CD14-positive monocyte (primary cell): ENCODE measurements at regions not wholly inside any gene's neighbourhood (a gene's known extent, or its start where the extent isn't known, plus 50 kb on each side); places are given as distances from the start of the nearest gene placed in this dataset.

Source experiments
- DNase-seq, 3 donors: peaks; one replicate each; pipeline ENCODE4 v3.0.0-alpha.2; 2011 to 2022
- H2AFZ ChIP-seq: 2 replicates; pipeline ENCODE4 v1.6.0; 2012; ENCODE audit warnings: mild to moderate bottlenecking, low read depth, low read length, inconsistent platforms; ENCODE audit not compliant: insufficient read depth, poor library complexity, severe bottlenecking
- H3K27ac ChIP-seq, 2 donors: 1 replicate in 1 of 2; 2 replicates in 1 of 2; pipeline ENCODE4 v1.5.1; 2012 to 2013; ENCODE audit warnings: low read length in 2 of 2, control low read depth in 1 of 2, inconsistent platforms in 1 of 2, low read depth in 1 of 2, mild to moderate bottlenecking in 1 of 2
- H3K27me3 ChIP-seq, 2 donors: one replicate each; pipeline versions ENCODE4 v1.6.0 to v1.6.1; 2011 to 2013; ENCODE audit warnings: low read length in 2 of 2; ENCODE audit not compliant: control insufficient read depth in 2 of 2, insufficient read depth in 2 of 2
- H3K36me3 ChIP-seq, 2 donors: replicated peaks in 1 of 2; 1 replicate in 1 of 2; 2 replicates in 1 of 2; pipeline versions ENCODE4 v1.5.1 to v1.6.1; 2012 to 2013; ENCODE audit warnings: low read length in 2 of 2, control low read depth in 1 of 2, inconsistent platforms in 1 of 2, mild to moderate bottlenecking in 1 of 2; ENCODE audit not compliant: insufficient read depth in 2 of 2, control insufficient read depth in 1 of 2
- H3K4me1 ChIP-seq, 2 donors: 1 replicate in 1 of 2; 2 replicates in 1 of 2; pipeline versions ENCODE4 v1.5.1 to v1.6.1; 2012 to 2013; ENCODE audit warnings: low read length in 2 of 2, control low read depth in 1 of 2, inconsistent platforms in 1 of 2, mild to moderate bottlenecking in 1 of 2, moderate library complexity in 1 of 2; ENCODE audit not compliant: insufficient read depth in 2 of 2, control insufficient read depth in 1 of 2
- H3K4me2 ChIP-seq: replicated peaks from 2 replicates; pipeline ENCODE3; 2012; ENCODE audit warnings: low read length, moderate library complexity, mild to moderate bottlenecking; ENCODE audit not compliant: poor library complexity, severe bottlenecking; ENCODE audit errors: extremely low read depth
- H3K4me3 ChIP-seq, 3 experiments: fragments of 200-600 bp in 1 of 3; sonication (generic) in 1 of 3; replicated peaks in 1 of 3; 1 replicate in 2 of 3; 2 replicates in 1 of 3; pipeline ENCODE4 v1.5.1; 2011 to 2013; ENCODE audit warnings: low read length in 3 of 3, mild to moderate bottlenecking in 3 of 3, control low read depth in 2 of 3, low read depth in 2 of 3, inconsistent platforms in 1 of 3, moderate library complexity in 1 of 3
- H3K79me2 ChIP-seq: 2 replicates; pipeline ENCODE4 v1.6.0; 2012; ENCODE audit warnings: mild to moderate bottlenecking, control low read depth, inconsistent platforms, low read length, moderate library complexity; ENCODE audit not compliant: insufficient read depth
- H3K9ac ChIP-seq: 2 replicates; pipeline ENCODE4 v1.6.0; 2017; ENCODE audit warnings: low read length, mild to moderate bottlenecking; ENCODE audit not compliant: insufficient read depth, poor library complexity, severe bottlenecking
- H3K9me3 ChIP-seq, 2 donors: replicated peaks in 1 of 2; 1 replicate in 1 of 2; 2 replicates in 1 of 2; pipeline versions ENCODE4 v1.5.1 to v1.6.1; 2012 to 2013; ENCODE audit warnings: low read length in 2 of 2, control low read depth in 1 of 2; ENCODE audit not compliant: control insufficient read depth in 1 of 2, insufficient read depth in 1 of 2
- H4K20me1 ChIP-seq: 2 replicates; pipeline ENCODE4 v1.6.0; 2012; ENCODE audit warnings: mild to moderate bottlenecking, low read length, control low read depth, moderate library complexity; ENCODE audit not compliant: insufficient read depth
- H3K27ac Mint-ChIP-seq, 7 donors: one replicate each; pipeline ENCODE4 v1.8.0; 2020; ENCODE audit warnings: mild to moderate bottlenecking in 7 of 7, mixed read lengths in 7 of 7, moderate library complexity in 6 of 7, inconsistent platforms in 2 of 7
- H3K27me3 Mint-ChIP-seq, 3 donors: one replicate each; pipeline ENCODE4 v1.8.0; 2021 to 2022; ENCODE audit warnings: low read depth in 3 of 3, mild to moderate bottlenecking in 3 of 3, mixed read lengths in 3 of 3, moderate library complexity in 3 of 3, inconsistent platforms in 1 of 3
- H3K36me3 Mint-ChIP-seq, 2 donors: one replicate each; pipeline ENCODE4 v1.8.0; 2020; ENCODE audit warnings: mixed read lengths in 2 of 2, inconsistent platforms in 1 of 2, mild to moderate bottlenecking in 1 of 2
- H3K4me1 Mint-ChIP-seq: one replicate; pipeline ENCODE4 v1.8.0; 2020; ENCODE audit warnings: mild to moderate bottlenecking, mixed read lengths
- H3K4me3 Mint-ChIP-seq, 2 donors: one replicate each; pipeline ENCODE4 v1.8.0; 2020; ENCODE audit warnings: mild to moderate bottlenecking in 2 of 2, mixed read lengths in 2 of 2, moderate library complexity in 1 of 2
- H3K9me3 Mint-ChIP-seq, 7 donors: one replicate each; pipeline ENCODE4 v1.8.0; 2020 to 2022; ENCODE audit warnings: mixed read lengths in 7 of 7, mild to moderate bottlenecking in 6 of 7, moderate library complexity in 6 of 7, inconsistent platforms in 2 of 7
- CTCF ChIP-seq: fragments of 200-600 bp; IDR thresholded peaks from one replicate; pipeline ENCODE4 v1.8.0; 2022; ENCODE audit warnings: antibody characterized with exemption, mild to moderate bottlenecking
- WGBS: methylation state at CpG from one replicate; pipeline ENCODE4 v1.1.5; 2013; ENCODE audit warnings: missing lambda C conversion rate; ENCODE audit not compliant: insufficient coverage; 5-methylcytosine and 5-hydroxymethylcytosine counted together
- intact Hi-C, 2 donors: fragments of 100-400 bp; cut with micrococcal nuclease; formaldehyde crosslinking; loops; one replicate each; pipeline versions ENCODE4 v1.15.0 to v1.15.1; 2023

DNA sequence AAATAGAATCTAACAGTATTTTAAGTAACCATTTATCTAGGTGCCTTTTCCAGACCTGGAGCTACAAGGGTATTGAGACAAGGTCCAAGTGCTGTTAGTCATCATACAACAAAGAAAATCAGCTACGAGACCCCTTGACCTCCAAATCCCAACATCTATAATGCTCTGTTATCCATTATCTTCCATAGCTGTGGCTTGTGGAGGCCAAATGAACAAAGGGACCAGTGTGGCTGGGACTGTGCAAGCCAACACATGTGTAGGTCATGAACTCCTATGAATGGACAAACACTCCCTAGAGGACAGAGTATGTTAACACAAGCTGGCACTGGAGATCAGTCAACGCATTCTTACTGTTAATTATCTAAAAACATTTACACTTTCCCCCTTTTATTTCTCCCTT is 374.5 kb downstream of the EMP1 start:
- H3K4me3 ChIP-seq = no peak overlapping the region
- WGBS = 80% methylated on average over 2 of the region's 2 CpGs
- no peaks in the 10 kb centered on the region for H3K36me3 ChIP-seq
- Mint-ChIP-seq H3K4me1 (no peaks in the 10 kb centered on the region), H3K36me3 (no peaks in the 10 kb centered on the region), H3K27me3 (peaks cover 0 to 1% (median 0%) of the 10 kb centered on the region in 3 donors), H3K4me3 (no peak overlapping the region), H3K27ac (no peak overlapping the region), H3K9me3 (peaks cover 0 to 7% (median 2%) of the 10 kb centered on the region in 7 donors)
- no peaks in the 10 kb centered on the region for H3K27me3 ChIP-seq
- H3K79me2 ChIP-seq = no peaks in the 10 kb centered on the region
- no peak overlapping the region for H3K4me2 ChIP-seq
- no peak overlapping the region for H2AFZ ChIP-seq
- H3K4me1 ChIP-seq = no peaks in the 10 kb centered on the region
- intact Hi-C loops = no loop called here
- no peaks in the 10 kb centered on the region for H4K20me1 ChIP-seq
- H3K9me3 ChIP-seq = no peaks in the 10 kb centered on the region
- H3K9ac ChIP-seq = no peak overlapping the region
- DNase-seq = no peak
- no peak for TF ChIP-seq CTCF
- H3K27ac ChIP-seq = no peak overlapping the region

DNA sequence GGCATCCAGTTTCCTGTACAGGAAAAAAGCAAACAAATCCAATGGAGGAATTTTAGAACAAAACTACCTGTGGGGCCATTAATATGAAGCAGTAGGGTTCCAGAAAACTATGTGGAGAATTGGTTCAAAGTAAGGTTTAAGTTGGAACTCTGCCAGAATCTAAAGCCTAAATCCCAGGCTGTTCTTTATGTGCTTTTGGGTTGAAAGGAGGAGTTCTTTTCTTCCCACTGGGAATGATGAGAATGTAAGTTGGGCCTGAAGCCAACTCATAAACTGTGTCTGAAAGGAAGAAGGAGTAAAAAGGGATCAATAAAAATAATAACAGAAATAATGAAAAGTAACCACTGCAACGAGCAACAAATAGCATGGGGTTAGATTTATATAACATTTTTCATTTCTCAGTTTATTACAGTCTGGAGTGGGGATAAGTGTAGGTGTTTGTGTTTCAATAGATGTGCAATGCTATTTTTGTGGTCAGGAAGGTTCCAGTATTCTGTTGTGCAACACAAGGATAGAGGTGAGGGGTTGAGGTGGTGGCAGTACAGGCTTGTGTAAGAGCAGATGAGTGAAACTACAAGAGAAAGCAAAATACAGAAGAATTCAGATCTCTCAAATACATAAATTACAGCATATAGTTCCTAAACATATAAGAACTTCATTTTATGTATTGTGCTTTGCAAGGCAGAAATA is 373.6 kb downstream of the EMP1 start:
- WGBS = no CpG with 5 or more reads among the region's 1 CpG
- no peaks in the 10 kb centered on the region for H3K4me1 ChIP-seq
- H3K4me3 Mint-ChIP-seq = no peak overlapping the region
- intact Hi-C loops = no loop called here
- H4K20me1 ChIP-seq = no peaks in the 10 kb centered on the region
- peaks cover 0 to 1% (median 0%) of the 10 kb centered on the region in 3 donors for H3K27me3 Mint-ChIP-seq
- H3K4me2 ChIP-seq = no peak overlapping the region
- no peak overlapping the region for H2AFZ ChIP-seq
- H3K27ac ChIP-seq = no peak overlapping the region
- H3K4me3 ChIP-seq = no peak overlapping the region
- no peaks in the 10 kb centered on the region for H3K4me1 Mint-ChIP-seq
- no peaks in the 10 kb centered on the region for H3K36me3 ChIP-seq
- no peaks in the 10 kb centered on the region for H3K79me2 ChIP-seq
- H3K9me3 Mint-ChIP-seq = peaks cover 0 to 8% (median 4%) of the 10 kb centered on the region in 7 donors
- no peaks in the 10 kb centered on the region for H3K36me3 Mint-ChIP-seq
- no peak overlapping the region for H3K9ac ChIP-seq
- no peak for DNase-seq
- no peaks in the 10 kb centered on the region for H3K9me3 ChIP-seq
- H3K27ac Mint-ChIP-seq = no peak overlapping the region
- H3K27me3 ChIP-seq = no peaks in the 10 kb centered on the region
- no peak for TF ChIP-seq CTCF
